NOMO-1 treated with dmso at 0.1 percent for 144 hours (cell line): ENCODE measurements at regions not wholly inside any gene's neighbourhood (a gene's known extent, or its start where the extent isn't known, plus 50 kb on each side); places are given as distances from the start of the nearest gene placed in this dataset.
A peak's percentile ranks its signal among the peaks of the same experiment; 100 is the strongest.

Source experiments
- DNase-seq: peaks from one replicate; lab custom pipeline; 2025; ENCODE audit not compliant: unreplicated experiment; lab: John Stamatoyannopoulos, UW

GRCh38 chr9:108617676-108618075, 238.1 kb downstream of the ACTL7B start:
- no peak for DNase-seq

GRCh38 chr9:108615152-108615551, 240.6 kb downstream of the ACTL7B start:
- peak; percentile 67 for DNase-seq

- DNase-seq: no peak
Measured at GRCh38 chr9:108612513-108612912, 243.3 kb downstream of the ACTL7B start.

DNA sequence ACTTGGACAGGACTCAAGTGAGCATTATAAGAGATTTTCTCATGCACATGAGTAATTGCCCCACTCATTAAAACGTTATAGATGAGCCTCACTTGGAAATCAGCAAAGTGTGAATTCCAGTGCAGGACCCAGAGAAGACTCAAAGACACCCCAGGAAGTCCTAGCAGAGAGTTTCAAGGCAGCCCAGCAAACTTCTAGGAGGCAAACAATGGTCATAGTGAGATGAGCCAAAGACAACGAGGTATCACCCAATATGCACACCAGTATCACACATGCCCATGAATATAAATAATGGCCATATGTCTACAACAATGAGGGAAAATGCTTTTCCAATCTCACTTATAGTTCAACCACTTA, 245.9 kb downstream of the ACTL7B start:
- DNase-seq: no peak

GRCh38 chr9:108609227-108609896, 246.4 kb downstream of the ACTL7B start:
- DNase-seq: no peak

- no peak for DNase-seq
Measured at GRCh38 chr9:108607607-108608006, 248.2 kb downstream of the ACTL7B start.

- DNase-seq: no peak
Measured at GRCh38 chr9:108606401-108606800, 249.4 kb downstream of the ACTL7B start.

- DNase-seq: no peak
Measured at GRCh38 chr9:108603141-108603540, 252.6 kb downstream of the ACTL7B start.

DNA sequence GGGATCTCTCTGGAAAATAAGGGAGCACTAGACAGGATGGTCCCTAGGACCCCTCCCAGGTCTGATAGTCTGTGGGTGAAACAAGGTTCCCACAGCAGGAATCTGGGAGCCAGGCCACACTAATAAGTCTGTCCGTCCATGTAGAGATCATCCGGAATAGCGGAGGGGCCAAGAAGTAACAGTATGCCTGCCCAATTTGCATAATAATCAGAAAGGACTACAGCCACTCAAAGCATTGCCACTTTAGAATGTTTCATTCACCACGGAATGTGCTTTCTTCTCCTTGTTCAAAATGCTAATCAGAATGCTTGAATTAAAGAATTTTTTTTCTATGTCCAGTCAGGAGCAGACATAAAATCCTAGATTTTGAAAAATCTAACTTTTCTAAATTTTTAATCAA, 254.9 kb downstream of the ACTL7B start:
- no peak for DNase-seq

DNA sequence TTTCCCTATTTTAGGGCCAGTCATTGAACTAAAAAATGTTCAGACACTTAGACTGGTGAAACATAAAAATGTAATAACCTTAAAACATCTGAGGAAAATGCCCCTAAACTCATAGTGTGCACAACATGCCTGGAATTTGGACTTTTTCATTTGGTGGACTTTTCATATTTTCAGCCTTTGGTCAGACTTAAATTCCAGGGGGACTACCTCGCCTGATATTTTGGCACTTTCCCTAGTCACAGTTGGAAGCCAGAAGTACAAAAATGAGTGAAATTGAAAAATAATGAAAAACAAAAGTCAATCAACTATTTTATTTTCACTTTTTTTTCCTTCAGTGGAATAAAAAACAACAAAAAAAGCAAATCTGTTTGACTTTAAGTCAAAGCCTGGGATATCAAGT, 256.2 kb downstream of the ACTL7B start:
- DNase-seq: no peak

DNA sequence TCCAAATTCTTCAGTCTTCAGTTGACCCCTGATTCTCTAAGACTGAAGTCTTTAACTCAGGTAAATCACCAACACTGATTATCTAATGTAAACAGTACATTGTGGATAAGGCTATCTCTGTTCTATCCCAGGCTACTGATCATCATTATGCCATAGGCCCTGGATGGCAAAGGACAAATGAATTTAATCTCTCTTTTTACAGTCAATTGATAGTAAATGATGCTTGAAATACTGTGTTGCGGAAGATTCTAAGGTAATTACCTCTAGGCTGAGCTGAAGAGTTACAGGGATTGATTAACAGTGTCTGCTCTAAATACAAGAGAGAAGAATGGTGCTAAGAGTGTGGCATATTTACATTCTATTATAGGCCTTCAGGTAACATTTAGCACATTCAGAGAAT, 264.7 kb downstream of the ACTL7B start:
- DNase-seq: no peak

GRCh38 chr9:108588246-108588645, 267.5 kb downstream of the ACTL7B start:
- DNase-seq: peak; percentile 27

DNA sequence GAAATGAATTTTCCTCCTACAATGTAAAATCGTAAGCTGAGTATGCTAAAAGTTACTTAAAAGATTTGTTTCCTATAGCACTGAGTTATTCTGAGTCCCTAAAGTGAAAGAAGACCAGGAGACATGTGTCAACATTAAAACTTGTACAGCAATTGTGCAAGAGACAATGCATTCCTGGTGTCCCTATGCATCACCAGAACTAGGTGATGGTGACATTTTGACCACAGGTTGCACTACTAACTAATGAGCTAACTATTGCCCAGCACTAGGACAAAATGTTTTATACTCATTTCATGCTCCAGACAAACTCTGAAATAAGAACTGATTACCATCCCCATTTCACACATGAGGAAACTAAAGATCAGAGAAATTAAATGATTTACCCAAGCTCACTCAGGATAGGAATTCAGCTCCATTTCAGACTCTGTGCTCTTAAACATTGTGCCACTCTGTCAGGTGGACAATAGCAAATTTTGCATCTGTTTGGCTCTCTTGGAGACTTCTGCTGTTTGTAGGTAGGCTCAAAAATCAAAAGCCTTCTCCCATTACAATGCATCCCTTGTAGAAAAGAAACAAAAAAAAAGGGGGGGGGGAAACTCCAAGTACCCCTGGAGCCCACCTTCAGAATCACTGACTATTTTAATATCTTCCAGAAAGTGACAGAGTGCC, 269.2 kb downstream of the ACTL7B start:
- DNase-seq: no peak

- DNase-seq: no peak
Measured at GRCh38 chr9:108584860-108585259, 270.9 kb downstream of the ACTL7B start.

- DNase-seq: peak; percentile 54
Measured at GRCh38 chr9:108582726-108583125, 273.1 kb downstream of the ACTL7B start.

GRCh38 chr9:108579757-108580439, 275.9 kb downstream of the ACTL7B start:
- peak; percentile 41 for DNase-seq

- DNase-seq: no peak
Measured at GRCh38 chr9:108575276-108575675, 280.5 kb downstream of the ACTL7B start.

GRCh38 chr9:108569624-108570023, 286.2 kb downstream of the ACTL7B start:
- no peak for DNase-seq

GRCh38 chr9:108568093-108568492, 287.7 kb downstream of the ACTL7B start:
- no peak for DNase-seq

- DNase-seq: no peak
Measured at GRCh38 chr9:108567571-108567970, 288.2 kb downstream of the ACTL7B start.

DNA sequence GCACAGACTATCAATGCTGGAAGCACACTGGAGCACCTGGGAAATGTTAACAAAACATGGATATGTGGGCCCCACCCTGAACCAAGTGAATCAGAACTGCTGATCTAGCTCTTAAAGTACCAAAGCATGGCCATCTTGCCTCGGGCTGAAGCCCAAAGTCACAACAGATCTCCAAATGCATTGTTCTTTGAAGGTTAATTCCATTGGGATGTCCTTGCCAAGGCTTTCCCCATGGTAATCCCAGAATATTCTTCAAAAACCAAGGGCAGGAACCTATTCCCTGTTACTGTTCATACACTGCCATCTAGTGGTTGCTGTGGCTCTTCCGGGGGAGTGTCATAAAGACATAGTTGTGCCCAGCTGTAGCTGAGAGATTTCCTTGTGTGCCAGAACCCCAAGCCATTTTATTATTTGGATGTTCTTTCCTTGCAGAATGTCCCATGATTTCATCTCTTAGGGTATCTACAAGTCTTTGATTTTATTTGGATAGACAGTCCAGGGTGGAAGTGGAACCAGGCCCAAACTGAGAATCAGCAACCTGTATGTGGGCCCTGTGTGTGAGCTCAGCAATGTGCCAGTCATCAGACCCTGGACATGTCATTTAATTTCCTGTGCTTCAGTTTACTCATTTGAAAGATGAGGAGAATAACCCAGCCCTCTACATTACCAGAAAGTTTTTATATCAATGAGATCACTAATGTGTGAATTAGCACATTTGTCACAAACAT, 290.0 kb downstream of the ACTL7B start:
- DNase-seq: peak; percentile 36

DNA sequence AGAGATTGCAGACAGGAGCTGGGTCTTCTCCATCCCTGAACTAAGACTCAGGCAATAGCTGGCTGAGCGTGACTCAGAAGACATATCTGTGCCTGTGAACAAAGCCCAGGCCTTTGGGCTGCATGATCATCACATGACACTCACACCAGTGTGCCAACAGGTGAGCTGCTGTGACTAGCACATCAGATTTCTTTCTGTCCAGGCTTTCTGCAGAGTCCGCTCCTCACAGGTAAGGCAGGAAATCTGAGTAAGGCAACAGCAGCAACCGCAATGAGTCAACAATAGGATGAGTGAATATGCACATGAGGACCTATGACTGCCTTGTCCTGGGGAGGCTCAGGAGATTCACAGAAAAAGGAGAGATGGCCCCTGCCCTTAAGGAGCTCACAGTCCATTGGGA, 293.6 kb downstream of the ACTL7B start:
- DNase-seq: no peak
